Effector CD4-positive, alpha-beta T cell (primary cell): ENCODE measurements at regions not wholly inside any gene's neighbourhood (a gene's known extent, or its start where the extent isn't known, plus 50 kb on each side); places are given as distances from the start of the nearest gene placed in this dataset.

Experiments
- DNase-seq: peaks from one replicate; pipeline ENCODE4 v3.0.0-alpha.2; 2020

DNA sequence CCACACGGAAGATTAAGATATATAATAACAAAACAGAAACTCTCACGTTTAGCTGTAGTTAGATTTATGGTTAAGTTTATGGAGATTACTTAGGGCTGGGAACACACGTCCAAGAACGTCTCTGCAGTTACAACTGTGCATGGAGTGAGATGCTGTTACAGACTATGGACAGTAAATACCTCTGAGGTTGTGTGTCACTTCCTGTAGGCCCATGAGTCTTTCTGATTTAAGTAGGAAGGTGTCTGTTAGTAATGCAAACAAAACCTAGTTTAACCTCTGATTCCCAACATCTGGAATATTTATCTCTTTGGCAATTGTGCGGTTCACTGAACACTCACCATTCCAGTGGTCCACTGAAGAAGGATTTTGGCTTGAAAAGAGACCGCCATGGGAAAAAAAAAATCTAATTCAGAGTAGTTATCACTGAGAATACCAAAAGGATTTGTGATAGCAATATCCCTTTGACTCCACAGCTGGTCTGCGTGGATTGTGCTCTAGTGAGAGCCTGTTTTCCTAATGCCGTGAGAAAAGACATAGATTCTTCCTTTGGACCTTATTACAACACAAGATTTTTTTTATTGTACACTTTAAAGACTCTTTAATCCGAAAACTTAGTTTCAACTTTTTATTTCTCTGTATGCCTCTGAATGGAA, 478.2 kb upstream of the CITED2 start:
- DNase-seq: no peak

DNA sequence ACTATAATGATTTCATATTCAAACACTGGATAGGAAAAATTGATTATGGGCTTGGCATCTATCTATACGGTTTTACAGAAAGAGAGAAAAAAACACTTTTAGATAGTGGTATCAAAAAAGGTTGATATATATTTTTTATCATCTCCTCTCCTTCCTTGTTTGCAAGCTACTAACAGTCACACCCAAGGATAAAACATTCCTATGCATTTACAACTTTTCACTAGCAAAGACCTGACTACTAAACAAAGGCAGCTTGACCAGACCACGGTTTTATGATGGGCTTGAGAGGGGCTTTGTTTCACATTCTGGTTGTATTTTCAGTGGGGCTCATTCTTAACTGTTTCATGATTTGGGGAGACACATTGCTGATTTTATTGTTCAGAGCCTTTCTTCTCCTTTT, 477.6 kb upstream of the CITED2 start:
- no peak for DNase-seq

DNA sequence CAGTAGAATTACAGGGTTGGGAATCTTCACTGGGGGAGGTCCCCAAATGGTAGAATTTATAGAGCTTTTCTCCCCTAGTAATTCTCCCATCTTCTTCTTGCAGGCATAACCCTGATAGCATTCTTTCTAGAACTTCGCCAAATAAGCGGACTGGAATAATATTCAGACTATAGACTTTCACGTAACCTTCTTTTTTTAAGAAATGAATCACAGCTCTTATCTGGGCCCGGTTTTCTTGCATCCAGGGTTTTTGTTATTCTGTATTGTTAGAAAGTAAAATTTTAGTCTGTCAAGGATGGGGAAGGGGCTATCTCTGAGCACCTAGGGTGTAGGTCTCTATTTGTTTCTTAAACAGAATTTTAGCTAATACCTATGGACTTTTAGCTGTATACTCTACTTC, 476.8 kb upstream of the CITED2 start:
- no peak for DNase-seq

DNA sequence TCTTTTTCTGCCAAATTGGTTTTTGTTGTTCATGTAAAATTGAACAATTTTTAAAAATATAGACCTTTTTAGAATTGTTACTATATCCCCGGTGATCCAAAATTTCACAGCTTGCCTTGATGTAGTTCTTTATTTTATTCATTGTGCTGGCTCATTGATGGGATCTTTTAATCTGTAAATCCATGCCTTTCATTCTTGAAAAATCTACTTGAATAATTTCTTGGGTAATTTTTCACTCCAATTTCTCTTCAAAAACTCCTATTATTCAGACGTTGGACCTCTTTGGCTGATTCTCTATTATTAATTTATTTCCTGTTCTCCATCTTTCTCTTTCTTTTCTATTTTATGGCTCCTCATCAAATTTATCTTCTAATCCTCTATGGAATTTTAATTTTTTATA, 476.1 kb upstream of the CITED2 start:
- DNase-seq: no peak

DNA sequence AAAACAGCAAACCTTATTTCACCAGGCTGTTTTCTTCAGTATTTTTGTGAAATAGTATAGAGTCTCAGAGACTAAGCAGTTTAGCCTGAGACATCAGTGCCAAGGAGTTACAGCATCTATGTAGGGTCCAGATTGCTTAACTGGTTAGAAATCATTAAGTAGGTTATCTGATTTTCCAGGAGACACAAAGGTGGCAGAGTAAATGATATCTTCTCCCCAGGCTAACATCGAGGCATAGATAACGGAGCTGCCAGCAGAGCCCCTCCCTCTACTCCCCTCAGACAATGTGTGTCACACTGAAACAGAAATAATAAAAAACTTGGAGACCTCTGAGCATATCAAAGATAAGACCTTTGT, 473.0 kb upstream of the CITED2 start:
- DNase-seq: no peak

DNA sequence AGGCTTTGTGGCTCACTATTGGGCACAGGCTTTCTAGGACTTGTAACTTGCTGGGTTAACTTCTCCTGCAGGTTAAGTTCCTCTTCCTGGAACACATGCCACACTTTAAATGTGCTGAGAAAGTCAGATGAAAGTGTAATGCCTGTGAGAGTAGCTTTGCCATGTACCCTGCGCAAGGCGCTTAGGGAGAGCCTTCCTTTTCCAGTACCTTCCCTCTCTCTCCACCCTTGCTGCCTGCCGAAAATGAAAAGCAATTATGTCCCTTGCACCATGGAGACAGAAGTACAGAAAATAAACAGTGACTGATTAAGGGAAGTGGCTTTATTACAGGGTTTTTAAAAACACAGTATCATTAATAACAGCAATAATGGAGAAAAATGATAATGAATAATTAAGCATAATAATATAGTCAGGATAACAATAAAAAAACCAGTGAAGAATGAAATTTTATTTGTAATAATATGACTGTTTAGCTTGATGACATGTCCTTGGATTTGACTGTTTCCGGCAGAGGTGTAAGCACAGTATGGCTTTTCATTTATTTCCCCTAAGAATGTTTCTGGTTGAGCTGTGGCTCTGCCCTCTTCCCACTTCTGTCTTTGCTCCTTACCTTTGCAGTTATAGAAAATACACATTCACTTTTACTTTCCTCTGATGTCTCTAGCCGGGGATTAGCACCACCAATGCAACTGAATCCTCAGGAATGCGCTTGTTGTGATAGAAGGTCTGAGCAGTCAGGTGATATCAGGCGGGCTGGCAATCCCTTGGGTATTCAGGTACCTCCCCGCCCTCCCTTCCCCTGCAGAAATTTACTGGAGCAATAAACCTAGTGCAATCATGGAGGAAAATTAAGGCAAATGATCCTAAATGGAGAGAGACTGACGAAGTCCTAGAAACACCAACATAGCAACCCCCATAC, 472.3 kb upstream of the CITED2 start:
- no peak for DNase-seq

DNA sequence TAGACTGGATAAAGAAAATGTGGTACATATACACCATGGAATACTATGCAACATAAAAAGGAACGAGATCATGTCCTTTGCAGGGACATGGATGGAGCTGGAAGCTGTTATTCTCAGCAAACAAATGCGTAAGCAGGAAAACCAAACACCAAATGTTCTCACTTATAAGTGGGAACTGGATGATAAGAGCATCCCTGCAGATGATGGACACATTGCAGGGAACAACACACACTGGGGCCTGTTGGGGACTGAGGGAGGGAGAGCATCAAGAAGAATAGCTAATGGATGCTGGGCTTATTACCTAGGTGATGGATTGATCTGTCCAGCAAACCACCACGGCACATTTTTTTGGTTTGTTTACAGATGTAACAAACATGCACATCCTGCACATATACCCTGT, 470.5 kb upstream of the CITED2 start:
- DNase-seq: no peak

DNA sequence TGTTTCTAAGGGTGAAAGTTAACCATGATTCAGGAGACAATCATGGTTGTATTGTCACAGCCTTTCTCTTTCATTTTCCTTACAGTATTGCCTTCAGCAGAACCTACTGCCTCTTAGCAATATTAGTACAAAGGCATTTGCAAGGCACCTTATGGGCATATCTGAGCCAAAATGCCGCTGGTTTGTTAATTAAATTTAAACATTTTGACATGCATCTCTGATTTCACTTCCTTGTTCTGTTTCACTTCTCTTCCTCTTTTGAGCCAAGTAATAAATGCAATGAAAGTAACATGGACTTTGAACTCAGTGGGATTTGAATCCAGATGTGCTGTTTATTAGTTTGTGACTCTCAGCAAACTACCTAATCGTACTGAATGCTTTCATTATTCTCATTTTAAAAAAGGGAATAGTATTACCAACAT, 467.4 kb upstream of the CITED2 start:
- no peak for DNase-seq

DNA sequence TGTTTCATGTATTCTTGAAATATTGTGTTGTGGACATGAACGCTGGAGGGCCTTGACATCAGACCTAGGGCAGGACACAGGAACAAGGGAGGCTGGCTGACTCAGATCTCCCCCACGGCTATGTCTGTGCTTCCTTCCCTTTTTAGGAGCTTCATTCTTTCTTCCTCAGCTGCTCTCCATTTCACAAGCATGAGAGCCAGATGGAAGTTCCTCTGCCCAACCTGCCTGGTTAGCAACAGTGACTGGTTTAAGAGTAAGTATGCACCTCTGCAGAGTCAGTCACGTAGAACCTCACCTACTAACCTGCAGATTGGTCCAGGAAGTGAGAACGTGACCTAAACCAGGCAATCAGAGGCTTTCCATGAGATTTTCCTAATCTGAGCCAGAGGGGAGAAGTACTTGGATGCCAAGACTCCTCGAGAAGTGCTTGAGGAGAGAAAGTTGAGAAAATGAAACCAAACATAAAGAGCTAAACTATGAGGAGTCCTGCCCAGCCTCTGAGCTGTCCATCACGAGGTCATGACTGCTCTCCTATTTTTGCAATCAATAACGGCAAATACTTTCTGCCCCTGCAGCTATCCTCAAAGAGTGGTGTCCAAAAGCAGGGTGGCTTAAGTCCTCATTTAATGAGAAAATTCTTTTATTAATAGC, 465.2 kb upstream of the CITED2 start:
- no peak for DNase-seq

DNA sequence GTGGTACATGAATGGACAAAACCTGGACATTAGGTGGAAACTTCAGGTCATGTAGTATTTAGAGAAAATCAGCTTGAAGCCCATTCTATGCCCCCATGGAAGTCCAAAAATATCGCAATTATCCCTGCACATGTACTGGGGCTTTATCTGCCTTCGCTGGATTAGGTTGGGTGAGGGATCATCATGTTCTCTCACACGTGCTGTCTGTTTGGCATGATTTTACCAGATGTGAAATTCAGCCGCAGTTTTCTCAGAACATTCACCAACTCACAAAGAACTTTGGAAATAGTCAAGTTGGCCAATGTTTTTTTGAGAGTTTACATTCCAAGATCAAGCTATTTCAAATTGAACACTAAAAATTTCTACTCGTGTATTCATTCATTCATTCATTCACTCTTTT, 459.8 kb upstream of the CITED2 start:
- no peak for DNase-seq

DNA sequence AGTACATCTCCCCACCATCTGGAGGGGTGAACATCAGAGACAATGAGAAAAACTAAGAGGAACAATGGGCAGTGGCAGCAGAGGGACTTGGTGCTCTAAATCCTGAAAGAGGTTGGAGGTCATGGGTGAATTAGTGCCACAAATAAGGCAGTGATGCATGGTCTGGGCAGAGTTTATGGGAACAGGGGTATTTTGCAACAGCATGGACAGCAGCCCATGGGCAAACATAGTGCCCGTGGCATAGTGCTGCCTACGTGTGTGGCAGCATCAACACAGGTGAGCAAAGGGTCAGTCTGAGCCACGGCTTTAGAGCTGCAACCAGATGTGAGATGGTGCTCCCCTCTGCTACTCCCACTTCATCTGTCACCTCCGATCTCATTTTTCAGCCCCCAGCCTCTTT, 459.1 kb upstream of the CITED2 start:
- DNase-seq: no peak

DNA sequence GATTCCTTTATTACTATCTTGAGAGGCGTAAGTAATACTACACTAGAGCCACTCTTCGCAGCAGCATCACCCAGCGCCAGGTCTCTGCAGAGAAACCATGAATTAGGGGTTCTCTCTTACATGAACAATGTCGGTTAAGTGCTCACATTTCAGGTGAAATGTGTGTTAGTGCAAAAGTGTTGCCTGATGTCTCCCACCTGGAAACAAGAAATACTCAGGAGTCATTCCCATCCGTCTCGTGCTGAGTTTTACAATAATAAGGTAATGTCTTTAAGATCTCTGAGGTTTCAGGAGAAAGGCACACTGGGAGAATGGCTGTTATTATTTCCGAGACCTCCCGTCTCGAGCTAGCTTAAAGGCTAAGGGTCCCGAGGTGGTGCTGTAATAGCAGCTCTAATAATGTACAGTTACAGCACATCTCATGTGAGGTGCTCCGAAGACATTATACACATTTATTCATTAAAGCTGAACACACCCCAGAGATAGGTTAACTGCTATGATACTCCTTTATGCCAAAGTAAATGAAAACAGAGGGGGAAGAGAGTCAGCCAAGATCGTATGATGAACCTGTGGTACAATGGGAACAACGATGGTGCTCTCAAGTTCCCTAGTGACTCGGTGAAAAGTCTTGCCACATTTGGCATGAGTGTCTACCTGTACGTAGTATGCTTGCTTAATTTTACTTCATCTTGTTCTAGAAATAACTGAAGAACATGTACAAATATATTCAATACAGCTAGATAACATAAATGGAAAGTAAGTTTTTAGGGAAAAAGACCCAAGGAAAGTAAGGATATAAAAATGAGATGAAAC, 458.3 kb upstream of the CITED2 start:
- no peak for DNase-seq

DNA sequence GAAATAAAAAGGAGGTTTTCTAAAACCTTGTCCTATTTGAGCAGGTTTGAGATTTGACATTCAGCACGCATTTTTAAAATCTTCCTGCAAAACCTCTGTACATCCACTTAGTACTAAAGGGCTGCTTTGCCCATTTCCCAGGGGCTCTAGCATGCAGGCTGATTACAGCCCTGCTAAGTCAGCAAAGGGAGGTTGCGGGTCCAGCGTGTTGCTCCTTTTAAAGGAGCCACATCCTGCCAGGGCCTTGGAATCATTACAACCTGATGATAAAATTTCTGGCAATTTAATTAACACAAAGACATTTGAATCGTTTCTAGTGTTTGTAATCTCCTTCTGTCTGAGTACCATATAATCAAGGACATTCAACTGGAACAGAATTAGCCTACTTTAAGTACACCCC, 455.1 kb upstream of the CITED2 start:
- no peak for DNase-seq

DNA sequence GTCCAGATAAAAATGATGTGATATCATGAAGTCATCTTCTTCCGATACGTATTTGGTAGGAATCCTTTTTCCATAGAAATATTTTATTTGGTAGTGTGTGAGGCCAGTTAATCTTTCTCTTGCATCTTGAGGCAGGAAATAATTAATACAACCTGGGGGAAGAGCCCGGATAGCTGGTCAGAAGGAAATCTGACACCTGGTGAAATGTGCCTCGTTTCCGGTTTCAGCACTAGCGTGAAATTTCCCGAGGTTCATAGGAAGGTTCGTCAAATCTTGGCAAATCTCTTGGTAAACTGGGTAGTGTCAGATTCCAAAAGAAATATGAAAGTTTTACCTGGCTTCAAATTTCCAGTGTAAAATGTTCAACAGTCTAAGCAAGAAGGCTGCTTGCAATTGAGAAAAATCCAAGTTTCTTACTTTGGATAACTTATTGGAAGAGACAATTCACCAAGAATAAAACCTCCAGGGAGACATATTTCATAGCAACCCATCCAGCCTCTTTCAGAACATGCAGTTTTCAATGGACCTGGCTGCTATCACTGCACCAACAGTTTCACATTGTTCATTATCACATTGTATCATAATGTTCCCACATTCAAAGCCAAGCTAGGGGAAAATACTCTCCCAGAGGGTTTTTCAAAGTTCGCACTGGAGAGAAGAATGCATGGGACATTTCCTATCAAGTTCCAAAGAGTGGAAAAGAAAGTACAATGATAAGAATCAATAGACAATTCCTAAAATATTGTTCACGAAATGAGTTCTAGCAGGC, 454.5 kb upstream of the CITED2 start:
- no peak for DNase-seq

DNA sequence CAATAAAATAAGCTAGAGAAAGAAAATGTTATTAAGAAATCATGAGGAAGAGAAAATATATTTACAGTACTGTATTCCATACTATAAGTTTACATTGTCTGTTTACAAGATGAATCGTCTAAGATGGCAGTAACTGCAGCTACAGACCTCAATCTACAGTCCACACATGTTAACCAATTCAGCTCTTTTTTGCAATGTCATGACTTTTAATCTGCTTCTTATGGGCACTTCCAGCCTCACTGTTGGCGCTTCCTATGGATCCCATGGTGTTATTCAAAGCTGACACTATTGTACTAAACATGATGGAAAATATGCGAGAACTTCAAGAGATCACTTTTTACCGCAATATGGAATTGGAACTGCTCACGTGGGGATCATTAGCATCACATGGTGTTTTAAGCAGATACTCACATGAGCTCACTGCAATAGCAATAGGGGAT, 451.5 kb upstream of the CITED2 start:
- no peak for DNase-seq

DNA sequence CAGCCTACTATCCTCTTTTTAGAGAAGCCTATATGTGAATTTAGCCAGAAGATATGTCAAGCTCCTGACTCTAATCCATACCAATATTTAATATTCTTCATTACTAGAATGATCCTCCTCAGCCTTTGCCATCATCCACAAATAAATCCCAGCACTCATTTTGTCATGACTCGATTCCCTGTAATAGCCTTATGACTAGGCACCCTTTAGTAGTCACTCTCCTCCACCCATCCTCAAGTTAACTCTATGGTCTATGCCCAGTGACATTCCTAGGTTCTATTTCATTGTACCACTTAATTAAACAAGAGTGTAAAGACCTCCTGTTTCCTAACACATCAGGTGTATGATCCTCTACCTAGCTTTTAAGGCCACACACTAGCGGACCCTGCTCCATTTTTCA, 450.4 kb upstream of the CITED2 start:
- DNase-seq: no peak

DNA sequence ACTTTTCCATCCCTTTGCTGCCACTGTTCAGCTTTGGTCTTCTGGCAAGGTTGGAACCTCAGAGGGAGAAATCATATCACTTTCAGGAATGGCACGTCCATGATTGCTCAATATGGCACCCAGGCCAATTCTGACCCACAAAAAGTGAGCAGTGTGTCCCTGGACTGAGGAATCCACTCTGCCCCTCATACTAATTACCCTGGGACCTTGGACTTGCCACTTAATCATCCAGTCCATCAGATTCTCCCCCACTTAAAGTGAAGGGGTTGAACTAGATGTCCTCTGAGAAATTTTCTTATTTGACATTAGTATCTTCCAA, 449.3 kb upstream of the CITED2 start:
- DNase-seq: no peak

DNA sequence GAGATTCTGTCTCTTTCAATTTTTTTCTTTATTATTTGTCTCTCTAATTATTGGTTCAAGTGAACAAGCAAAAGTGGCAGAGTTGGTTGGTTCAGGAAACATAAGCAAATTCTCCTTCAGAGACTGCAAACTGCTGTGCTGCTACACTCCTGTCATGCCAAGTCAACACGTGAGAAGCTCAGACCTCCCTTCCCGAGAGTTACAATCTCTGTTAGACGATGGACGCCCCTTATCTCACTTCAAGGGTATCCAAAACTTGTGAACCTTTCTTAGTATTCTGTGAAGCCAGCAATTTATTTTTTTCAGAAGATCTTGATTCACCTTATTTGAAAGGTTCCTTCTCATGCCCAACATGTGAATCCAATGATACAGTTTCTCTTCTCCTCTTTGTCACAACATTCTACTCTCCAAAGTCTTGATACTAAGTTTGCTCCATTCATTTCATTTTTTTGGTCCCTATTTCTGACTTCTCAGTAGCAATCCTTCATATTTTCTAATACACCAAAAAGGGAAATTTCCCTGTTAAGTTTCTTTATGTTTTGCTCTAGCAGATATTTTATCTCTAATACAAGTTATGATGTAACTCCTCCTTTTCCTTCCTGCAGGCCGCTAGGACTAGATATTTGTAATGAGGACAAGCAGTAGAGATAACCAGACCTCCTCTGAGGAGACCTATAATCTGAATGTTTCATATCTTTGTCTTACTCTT, 448.8 kb upstream of the CITED2 start:
- DNase-seq: no peak

DNA sequence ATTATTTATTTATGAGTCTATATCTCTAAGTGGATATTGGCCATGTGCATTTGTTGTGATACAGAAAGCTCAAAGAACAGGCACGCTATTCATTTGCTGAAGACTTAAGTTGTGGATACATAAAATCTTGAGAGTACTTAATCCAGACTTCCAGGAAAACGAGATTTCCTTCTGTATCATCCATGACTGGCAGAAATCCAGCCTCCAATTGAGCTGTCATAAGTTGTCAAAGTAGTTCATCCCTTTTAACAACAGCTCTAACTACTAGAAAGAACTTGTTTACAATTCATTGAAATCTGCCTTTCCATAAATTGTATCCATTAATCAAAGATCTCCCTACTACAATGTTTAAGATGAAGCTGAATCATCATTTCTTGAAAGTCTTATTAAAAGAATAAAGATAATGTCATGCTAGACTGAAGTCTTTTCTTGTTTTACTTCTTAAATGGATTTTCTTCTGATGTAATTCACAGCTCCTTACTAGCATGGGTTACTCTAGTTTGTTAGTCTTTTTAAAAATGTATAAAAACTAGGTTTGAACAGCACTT, 447.3 kb upstream of the CITED2 start:
- DNase-seq: no peak

DNA sequence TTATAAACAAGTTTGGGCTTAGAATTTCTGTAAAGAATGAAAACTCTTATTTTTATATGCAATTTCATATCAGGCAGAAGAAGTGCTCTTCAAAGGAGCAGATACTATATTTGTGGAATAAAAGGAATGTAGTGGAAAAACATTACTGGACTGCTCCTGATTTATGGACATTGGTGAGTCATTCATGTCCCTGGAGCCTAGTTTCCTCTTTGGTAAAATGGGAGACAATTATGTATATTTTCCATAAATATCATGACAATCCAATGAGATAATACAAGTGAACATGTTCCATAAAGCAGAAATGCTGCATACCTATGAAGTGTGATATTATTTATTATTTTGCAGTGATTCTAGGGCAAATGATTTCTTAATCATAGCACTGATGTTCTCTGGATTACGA, 445.8 kb upstream of the CITED2 start:
- DNase-seq: no peak

DNA sequence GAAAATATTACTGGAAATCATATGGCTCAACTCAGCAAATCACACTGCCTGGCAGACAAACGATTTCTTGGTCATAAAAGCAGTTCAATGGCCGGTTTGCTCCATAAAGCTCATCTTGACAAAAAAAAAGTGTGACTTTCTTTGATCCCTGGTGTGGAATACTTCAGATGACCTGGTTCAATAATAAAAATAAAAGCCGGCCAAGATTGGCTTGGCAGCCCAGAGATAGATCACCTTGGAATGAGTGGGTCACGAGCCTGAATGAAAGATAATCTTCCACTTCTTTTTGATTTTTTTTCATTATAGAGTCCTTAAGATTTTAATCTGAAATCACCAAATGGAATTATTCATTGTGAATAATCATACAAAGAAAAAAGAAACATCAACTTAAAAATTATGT, 445.3 kb upstream of the CITED2 start:
- DNase-seq: no peak

DNA sequence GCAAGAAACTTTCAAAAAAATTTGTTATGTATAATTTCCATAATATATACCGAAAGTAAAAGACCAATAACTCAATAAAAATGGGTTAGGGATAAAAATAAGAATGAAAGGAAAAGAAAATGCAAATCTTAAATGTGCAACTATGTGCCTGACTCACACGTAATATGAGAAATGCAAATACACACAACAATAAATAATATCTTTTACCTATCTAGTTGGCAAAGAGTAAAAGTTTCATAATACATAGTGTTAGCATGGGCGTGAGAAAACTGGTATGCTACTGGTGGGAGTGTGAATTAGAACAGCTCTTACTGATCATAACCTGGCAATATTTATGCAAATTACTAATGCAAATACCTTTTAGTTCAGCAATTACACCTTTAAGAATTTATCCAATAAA, 438.5 kb upstream of the CITED2 start:
- no peak for DNase-seq
